GM18861 (cell line): ENCODE measurements at regions not wholly inside any gene's neighbourhood (a gene's known extent, or its start where the extent isn't known, plus 50 kb on each side); places are given as distances from the start of the nearest gene placed in this dataset.
A peak's percentile ranks its signal among the peaks of the same experiment; 100 is the strongest.
"Not testable (repeated sequence)": the region's sequence is repeated elsewhere in the genome, so short reads cannot be mapped to it uniquely, and the experiment has no call there.

Source experiments
- ATAC-seq: cut with Tn5 transposase; IDR thresholded peaks from one replicate; pipeline ENCODE4 v1.9.1; 2021; ENCODE audit not compliant: unreplicated experiment

GRCh38 chr10:25851548-25851947 lies 82.5 kb upstream of the MYO3A start:
- ATAC-seq, result no peak

- ATAC-seq, result no peak
Measured at GRCh38 chr10:25852364-25852941, 81.6 kb upstream of the MYO3A start.

- ATAC-seq, result no peak
Measured at GRCh38 chr10:25858076-25858475, 76.0 kb upstream of the MYO3A start.

GRCh38 chr10:25865267-25865666 lies 68.8 kb upstream of the MYO3A start:
- no peak for ATAC-seq

GRCh38 chr10:25867321-25867720 lies 66.7 kb upstream of the MYO3A start:
- no peak for ATAC-seq

- no peak for ATAC-seq
Measured at GRCh38 chr10:25869067-25869591, 64.9 kb upstream of the MYO3A start.

GRCh38 chr10:25869609-25870008 lies 64.4 kb upstream of the MYO3A start:
- ATAC-seq, result no peak

- not testable (repeated sequence) for ATAC-seq
Measured at GRCh38 chr10:25874402-25874801, 59.6 kb upstream of the MYO3A start.

- ATAC-seq, result peak; percentile 84
Measured at GRCh38 chr10:25875556-25876165, 58.4 kb upstream of the MYO3A start.

- ATAC-seq, result no peak
Measured at GRCh38 chr10:25877296-25877695, 56.7 kb upstream of the MYO3A start.
